ENCODE measurements at regions not wholly inside any gene's neighbourhood (a gene's known extent, or its start where the extent isn't known, plus 50 kb on each side); places are given as distances from the start of the nearest gene placed in this dataset.

DNA sequence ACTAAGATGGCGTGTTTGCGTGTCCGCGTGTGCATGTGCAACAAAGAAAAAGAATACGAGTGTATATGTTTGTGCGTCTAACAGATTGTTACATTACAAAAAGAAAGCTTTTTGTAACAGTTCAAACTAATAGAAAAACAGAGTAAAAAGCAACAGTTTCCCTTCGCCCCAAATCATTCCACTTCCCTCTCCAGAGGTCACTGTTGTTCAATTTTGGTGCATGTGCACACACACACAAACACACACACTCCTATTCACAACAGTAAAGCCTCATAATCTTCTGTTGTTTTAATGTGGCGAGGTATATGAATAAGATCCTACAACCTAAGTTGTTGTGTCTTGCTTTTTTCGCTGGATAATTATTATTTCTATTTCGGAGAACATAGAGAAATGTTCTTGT lies 357.3 kb upstream of the SLC8A1 start:
- no peak for DNase-seq

DNA sequence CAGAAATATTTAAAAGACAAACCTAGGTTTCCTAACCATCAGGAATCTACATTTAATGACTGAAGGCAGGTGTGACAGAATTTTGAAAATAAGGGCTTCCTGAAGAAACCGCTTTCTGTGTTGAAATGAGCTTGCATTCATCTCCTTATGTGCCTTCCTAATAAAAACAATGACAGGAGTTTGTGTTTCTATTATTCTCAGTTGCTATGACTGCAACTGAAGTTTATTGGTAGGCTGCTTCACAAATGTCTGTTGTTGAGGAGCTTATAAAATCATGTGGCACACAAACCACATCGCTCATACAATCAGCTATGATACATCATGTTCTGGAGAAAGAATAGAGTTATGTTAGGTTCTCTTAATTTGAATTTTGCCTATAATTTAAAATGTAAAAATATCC lies 362.7 kb upstream of the SLC8A1 start:
- DNase-seq: no peak

DNA sequence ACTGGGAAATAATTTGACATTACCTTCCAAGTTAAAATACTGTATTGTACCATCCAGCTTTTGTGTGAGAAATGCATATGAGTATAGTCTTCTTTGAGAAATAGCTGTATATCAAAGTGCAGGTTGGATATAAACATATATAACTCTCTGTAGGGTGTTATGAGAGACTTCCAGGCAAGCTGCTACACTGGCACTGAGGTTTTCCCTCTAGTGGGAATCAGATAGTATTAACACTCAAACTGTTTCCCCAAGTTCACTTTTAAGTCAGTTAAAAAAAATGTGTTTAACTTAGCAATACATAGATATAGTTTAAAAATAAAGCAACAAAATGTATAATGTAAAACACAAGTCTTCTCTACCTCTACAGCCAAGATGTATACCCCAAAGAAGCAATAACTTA lies 368.4 kb upstream of the SLC8A1 start:
- DNase-seq: no peak

DNA sequence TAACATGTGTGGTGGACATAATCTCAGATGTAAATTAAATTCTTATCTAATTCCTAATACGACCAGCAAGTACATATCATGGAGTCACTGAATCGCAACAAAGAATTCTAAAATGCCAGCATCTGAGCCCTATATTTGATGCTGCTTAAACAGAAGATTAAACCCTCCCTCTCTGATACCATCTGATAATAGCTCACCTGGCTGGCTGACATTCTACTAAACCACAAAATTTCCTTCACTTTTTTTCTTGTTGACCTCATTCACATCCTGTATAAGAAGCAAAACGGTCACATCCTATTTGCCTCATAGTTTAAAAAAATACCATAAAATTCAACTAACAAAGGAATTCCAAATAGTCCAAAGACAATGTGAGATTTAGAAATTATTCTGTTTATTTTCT lies 371.6 kb upstream of the SLC8A1 start:
- no peak for DNase-seq

GRCh38 chr2:40824278-40824677 lies 372.4 kb upstream of the SLC8A1 start:
- no peak for DNase-seq

- no peak for DNase-seq
These were observed 375.5 kb upstream of the SLC8A1 start for GRCh38 chr2:40827392-40827791.

- DNase-seq: no peak
These were observed 379.5 kb upstream of the SLC8A1 start for GRCh38 chr2:40831321-40831873.

DNA sequence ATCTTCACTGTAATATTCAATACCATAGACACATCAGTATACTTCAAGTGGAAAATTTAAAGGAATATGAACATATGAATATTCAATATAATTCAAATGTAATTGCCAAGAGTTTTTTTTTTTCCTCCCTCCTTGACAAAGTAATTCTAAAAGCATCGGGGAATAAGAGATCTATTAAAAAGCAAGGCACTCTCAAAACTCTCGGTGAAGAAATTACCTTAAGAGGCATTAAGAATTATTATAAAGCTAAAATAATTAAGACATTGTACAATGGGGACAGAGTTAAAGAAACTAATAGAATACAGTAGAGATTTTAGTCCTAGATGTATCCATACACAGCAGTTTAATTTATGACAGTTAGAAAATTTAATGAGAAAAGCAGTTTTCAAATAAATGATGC lies 390.0 kb upstream of the SLC8A1 start:
- no peak for DNase-seq

GRCh38 chr2:40844353-40845277 lies 392.7 kb upstream of the SLC8A1 start:
- no peak for DNase-seq

DNA sequence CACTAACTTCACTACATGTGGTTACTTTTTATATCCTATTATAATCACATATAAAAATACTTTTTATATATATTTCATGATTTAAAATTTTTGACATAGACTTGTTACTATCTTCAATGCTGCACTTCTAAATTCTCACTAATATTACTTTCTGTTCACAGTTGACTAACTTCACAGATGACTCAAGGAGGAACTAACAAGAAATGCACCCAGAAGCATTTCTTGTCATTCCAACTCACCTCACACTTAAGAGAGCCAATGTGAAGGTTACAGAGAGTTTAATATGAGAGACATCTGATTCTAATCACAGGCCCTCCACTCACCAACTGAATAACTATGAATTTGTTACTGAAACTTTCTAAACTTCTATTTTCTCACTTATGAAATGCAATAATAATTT lies 399.8 kb upstream of the SLC8A1 start:
- DNase-seq: no peak

DNA sequence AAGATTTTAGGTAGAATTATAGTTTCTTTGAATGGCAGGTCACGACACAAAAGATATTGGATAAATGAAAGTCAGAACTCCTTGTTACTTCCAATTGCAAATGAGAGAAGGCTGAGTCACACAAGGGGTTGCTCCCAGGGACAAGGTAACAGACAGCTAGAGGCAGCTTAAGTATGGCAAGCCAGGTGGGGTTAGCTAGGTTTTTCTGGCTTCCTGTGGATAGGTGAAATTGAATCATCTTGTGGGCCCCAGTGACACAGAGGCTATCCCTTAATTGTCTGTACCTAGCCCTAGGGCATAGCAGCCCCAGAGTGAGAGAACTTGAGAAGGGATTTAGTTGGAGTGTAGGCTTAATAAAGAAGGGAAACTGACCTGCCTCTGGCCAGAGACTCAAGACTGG lies 407.7 kb upstream of the SLC8A1 start:
- no peak for DNase-seq

GRCh38 chr2:40867829-40868228 lies 415.9 kb upstream of the SLC8A1 start:
- no peak for DNase-seq

GRCh38 chr2:40872580-40872979 lies 420.7 kb upstream of the SLC8A1 start:
- DNase-seq: no peak

DNA sequence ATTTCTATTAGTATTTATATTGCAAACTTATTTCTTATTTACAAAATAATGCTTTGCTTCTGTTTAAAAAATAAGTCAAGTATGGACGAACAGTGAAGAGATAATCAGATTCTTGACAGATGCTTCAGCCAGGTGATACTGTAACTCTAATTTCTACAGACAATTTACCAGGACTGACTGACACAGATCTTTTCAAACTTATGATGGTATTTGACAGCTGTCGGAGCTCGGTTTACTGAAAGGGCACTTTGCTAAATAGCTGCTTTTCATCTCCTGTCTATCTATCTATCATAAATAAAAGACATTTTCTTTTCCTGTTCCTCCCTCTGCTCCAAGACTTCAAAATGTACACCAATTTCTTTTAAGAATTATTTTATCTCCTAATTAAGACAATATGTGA lies 422.5 kb upstream of the SLC8A1 start:
- no peak for DNase-seq

GRCh38 chr2:40877734-40878288 lies 425.9 kb upstream of the SLC8A1 start:
- no peak for DNase-seq

- no peak for DNase-seq
These were observed 427.4 kb upstream of the SLC8A1 start for GRCh38 chr2:40879305-40879704.

DNA sequence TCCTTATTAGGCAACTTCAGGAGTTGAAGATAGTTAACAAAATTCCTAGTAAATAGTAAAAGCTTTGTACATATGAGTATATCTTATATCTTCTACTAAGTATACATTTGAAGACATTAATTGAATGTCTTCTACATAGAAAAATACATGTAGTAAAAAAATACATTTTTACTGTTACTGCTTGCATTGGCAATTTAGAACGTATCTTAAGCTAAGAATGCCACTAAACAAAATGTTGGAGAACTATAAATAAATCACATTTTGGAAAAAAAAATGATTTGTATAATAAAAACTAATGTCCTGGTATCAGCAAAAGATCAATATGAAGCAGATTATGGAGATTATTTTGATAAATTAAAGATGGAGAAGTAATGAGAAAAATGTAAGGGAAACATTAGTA lies 434.2 kb upstream of the SLC8A1 start:
- DNase-seq: no peak

- DNase-seq: no peak
These were observed 434.8 kb upstream of the SLC8A1 start for GRCh38 chr2:40886655-40887054.

DNA sequence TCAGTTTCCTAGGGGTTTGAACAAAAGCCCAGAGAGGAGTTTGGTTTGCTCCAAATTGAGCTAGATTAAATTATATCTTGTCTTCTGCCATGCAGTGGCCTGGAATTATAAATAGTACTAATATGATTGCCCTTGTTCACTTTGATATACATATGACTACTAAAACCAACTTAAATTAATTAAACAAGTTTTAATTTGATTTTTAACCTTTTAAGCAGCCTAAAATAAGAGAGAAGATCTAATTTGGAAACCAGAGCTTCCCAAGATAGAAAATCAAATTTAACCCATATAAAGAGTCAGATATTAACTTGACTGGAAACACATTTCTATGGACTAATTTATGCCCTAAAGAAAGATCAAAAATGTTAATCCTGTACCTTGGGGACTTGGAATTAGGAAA lies 444.5 kb upstream of the SLC8A1 start:
- no peak for DNase-seq

DNA sequence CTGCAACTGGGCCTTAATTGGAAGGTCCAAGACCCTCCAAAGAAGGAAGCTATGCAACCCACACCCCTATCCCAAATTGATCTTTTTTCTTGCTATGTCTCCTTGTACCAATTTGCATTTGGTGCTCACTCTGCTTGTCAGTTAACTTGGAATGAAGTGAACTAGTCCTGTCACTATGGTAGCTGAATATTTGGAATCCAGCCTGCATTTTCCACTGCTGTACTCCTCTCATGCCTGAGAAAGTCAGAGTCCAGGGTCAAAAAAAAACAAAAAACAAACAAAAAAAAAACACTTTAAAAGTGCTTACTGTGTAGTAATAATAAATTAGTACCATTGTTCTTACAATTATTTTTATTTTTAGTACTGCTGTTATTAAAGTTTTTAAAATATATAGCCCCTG lies 462.8 kb upstream of the SLC8A1 start:
- DNase-seq: peak; percentile 13

DNA sequence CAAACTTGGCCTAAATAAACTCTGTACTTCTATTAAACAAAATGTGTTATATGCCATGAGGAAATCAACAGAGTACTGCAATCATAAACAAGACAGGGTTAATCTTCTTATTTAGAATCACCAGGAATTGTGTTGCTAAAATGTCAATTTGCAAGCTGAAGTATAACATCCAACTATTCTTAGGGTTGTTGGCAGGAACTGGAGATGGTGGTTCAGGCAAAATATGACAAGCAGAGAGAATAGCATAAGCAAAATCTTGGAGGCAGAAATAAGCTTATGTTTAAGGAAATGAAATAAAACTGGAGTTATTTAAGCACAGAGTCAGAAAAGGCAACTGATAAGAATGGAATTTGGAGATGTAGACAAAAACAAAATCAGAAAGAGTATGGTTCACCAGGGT lies 463.8 kb upstream of the SLC8A1 start:
- DNase-seq: peak; percentile 10

DNA sequence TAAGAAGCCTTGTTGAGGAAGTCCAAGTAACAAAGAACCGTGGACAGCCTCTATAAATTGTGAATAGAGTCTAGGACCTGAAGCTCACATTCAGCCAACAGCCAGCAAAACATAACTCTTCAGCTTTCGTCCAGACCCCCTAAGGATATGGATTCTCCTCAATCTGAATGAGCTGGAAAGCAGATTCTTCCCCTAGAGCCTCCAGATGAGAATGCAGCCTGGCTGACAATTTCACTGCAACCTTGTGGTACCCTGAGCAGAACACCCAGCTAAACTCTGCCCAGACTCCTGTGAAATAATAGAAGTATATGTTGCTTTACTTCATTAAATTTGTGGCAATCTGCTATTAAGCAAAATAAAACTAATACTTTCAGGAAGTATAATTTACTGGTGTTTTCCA lies 483.5 kb upstream of the SLC8A1 start:
- DNase-seq: no peak

GRCh38 chr2:40937284-40937683 lies 485.4 kb upstream of the SLC8A1 start:
- no peak for DNase-seq

GRCh38 chr2:40953341-40953740 lies 501.5 kb upstream of the SLC8A1 start:
- no peak for DNase-seq
